Activated naive CD4-positive, alpha-beta T cell (primary cell): ENCODE measurements at regions not wholly inside any gene's neighbourhood (a gene's known extent, or its start where the extent isn't known, plus 50 kb on each side); places are given as distances from the start of the nearest gene placed in this dataset.
"Not testable (repeated sequence)": the region's sequence is repeated elsewhere in the genome, so short reads cannot be mapped to it uniquely, and the experiment has no call there.

Source experiments
- DNase-seq, 4 experiments: peaks; one replicate each; lab custom pipeline; 2025; lab: John Stamatoyannopoulos, UW

- DNase-seq: no peak
These were observed 193.0 kb upstream of the THRB start for GRCh38 chr3:24687671-24688070.

- DNase-seq: no peak
These were observed 193.9 kb upstream of the THRB start for GRCh38 chr3:24688446-24689148.

DNA sequence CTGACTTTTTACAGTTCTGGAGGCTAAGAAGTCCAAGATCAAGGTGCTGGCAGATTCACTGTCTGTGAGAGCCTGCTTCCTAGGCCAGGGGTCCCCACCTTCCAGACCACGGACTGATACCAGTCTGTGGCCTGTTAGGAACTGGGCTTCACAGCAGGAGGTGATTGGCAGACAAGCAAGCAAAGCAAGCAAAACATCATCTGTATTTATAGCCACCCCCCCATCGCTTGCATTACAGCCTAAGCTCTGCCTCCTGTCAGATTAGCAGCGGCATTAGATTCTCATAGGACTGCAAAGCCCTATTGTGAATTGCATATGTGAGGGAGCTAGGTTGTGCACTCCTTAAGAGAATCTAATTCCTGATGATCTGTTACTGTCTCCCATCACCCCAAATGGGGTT is 194.7 kb upstream of the THRB start:
- DNase-seq: no peak

- no peak for DNase-seq
These were observed 196.1 kb upstream of the THRB start for GRCh38 chr3:24690777-24691176.

- not testable (repeated sequence) for DNase-seq
These were observed 204.4 kb upstream of the THRB start for GRCh38 chr3:24699078-24699477.

GRCh38 chr3:24704496-24704895 is 209.8 kb upstream of the THRB start:
- no peak for DNase-seq

- DNase-seq: no peak
These were observed 213.3 kb upstream of the THRB start for GRCh38 chr3:24707936-24708335.

- no peak for DNase-seq
These were observed 215.3 kb upstream of the THRB start for GRCh38 chr3:24709956-24710355.

DNA sequence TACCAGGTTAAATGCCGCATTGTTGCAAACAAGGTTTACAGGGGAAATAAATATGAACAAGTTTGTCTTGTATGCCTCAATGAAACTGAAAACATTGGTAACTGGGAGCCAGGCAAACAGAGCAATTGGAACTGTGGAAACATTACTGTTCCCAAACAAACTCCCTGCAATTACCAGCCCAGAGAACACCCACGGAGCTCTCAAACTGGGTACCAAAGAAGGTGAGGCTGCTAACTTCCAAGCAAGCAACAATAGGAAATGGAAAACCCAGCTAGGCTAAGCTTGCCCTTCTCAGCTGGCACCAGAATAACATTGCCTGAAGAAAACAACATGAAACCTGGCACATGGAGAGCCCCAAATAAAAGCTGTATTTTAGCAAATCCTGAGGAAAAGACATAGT is 218.9 kb upstream of the THRB start:
- no peak for DNase-seq

DNA sequence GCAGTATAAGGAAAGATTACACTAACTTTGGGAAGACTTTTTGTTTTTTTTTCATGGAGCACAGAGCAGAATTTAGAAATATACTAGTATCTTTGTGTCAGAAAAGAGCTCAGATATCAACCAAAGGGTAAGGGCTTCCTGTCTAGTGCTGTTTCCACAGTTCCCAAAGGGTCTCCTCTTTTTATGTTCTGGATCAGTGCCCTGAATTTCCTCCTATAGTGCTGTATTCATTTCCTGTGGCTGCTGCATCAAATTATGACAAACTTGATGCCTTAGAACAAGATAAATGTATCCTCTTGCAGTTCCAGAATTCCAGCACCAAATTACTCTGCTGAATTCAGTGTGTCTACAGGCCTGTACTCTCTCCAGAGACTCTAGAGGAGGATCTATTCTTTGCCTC is 219.8 kb upstream of the THRB start:
- DNase-seq: no peak

GRCh38 chr3:24715171-24715792 is 220.6 kb upstream of the THRB start:
- no peak for DNase-seq

GRCh38 chr3:24722087-24722486 is 227.4 kb upstream of the THRB start:
- DNase-seq: no peak

- DNase-seq: no peak
These were observed 231.0 kb upstream of the THRB start for GRCh38 chr3:24725514-24726255.

DNA sequence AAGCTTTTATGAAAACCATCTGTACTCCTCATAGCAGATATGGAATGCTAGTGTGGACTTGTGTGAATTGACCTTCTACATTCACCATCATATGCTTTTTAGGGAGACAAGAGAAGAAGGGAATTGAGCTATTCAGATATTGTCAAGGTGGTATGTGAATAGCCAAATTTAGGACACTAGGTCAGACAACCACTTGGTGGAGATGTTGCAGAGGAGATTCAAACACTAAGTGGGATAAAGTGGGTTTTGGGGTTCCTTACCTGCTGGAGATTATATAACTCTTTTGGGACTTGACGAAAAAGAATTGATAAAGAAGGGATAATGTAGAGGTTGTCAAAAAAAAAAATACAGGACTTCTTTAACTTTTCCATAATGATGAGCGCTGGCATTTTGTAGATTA is 231.8 kb upstream of the THRB start:
- no peak for DNase-seq

- DNase-seq: no peak
These were observed 235.5 kb upstream of the THRB start for GRCh38 chr3:24730173-24730572.

DNA sequence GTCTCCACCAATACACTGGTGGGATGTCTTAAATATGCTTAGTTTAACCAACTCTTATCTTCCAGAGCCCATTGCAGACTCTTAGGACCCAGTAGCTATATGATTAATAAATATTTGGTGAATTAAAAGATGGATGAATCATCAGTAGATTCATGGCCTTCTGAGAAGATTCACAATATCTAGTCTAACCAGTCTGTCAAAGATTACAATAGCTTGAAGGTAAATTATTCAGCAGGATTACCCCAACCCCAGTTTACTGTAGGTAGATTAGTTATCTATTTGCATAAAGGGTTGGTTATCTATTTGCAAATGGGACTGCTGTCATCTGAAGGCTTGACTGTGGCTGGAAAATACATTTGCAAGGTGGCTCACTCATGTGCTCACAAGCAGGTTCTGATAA is 239.4 kb upstream of the THRB start:
- DNase-seq: no peak

- no peak for DNase-seq
These were observed 242.1 kb upstream of the THRB start for GRCh38 chr3:24736701-24737100.

GRCh38 chr3:24740326-24740725 is 245.7 kb upstream of the THRB start:
- no peak for DNase-seq

- DNase-seq: no peak
These were observed 246.9 kb upstream of the THRB start for GRCh38 chr3:24741506-24741905.

- no peak for DNase-seq
These were observed 253.9 kb upstream of the THRB start for GRCh38 chr3:24748520-24748919.

GRCh38 chr3:24751020-24751419 is 256.4 kb upstream of the THRB start:
- no peak for DNase-seq

DNA sequence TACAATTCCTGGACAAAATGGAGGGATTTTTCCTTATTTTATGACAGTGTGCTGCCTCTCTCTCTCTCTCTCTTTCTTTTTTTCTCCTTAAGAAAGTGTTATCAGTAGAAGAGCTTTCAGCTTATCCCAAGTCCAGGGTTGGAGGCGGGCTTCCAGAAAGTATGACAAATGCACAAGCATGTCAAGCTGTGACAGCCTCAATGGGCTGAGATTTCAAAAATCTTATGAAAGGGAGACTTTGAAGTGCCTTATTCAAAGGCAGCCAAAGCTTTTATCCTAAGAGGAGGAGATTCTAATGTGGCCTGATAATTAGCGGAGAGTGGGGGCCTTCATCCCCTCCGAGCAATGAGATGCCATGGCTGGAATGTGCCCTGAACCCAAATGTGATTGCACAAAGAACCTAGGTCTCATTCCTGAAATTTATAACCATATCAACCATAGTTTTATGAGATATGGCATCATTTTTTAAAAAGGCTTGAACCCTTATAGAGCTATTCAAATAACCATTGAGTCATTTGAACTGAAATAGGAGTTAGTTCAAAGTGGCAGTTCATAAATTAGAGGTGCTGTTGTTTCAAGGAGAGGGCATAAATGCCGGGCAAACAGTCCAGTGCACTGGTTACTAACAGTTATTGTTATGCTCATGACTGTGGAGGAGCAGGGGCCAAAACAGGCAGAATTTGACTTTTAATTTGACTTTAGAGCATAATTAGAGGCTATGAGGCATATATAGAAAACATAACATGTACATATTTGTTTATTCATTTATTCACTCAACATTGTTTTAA is 261.6 kb upstream of the THRB start:
- DNase-seq: no peak

- DNase-seq: no peak
These were observed 268.7 kb upstream of the THRB start for GRCh38 chr3:24763393-24763792.
